ENCODE measurements at regions not wholly inside any gene's neighbourhood (a gene's known extent, or its start where the extent isn't known, plus 50 kb on each side); places are given as distances from the start of the nearest gene placed in this dataset.

- no peak for TF ChIP-seq CTCF (IDR thresholded peaks at IDR 0.05; ENCODE audit: poor library complexity)
- no peak for TF ChIP-seq EZH2 (IDR thresholded peaks at IDR 0.05; ENCODE audit: borderline replicate concordance)
- no peak for TF ChIP-seq EZH2phosphoT487 (IDR thresholded peaks at IDR 0.05; ENCODE audit: low read depth, severe bottlenecking, unreplicated experiment)
Observed at GRCh38 chr2:75810611-75811330, 100.1 kb upstream of the GCFC2 start.

Data from hepatocyte (in vitro differentiated cells).